ENCODE measurements at regions not wholly inside any gene's neighbourhood (a gene's known extent, or its start where the extent isn't known, plus 50 kb on each side); places are given as distances from the start of the nearest gene placed in this dataset.

DNA sequence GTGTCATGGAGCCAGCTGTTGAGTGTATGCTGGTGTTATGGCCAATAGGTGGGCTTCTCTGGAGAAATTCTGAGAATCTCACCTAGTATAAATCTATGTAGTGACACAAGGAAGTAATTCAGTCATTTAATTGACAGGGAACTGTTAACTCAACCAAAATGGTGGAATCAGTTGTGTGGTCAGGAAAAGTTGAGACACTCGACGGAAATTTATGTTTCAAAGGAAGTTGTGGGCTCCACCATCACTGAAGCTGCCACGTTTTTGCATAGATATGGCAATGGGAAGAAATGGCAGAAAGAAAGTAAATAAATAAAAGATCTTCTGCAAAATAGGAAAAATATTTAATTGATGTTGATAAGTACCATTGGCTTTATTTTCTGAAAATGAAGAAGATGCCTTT is 84.5 kb downstream of the ATP6V1G3 start:
- TF ChIP-seq, protein P1, sequence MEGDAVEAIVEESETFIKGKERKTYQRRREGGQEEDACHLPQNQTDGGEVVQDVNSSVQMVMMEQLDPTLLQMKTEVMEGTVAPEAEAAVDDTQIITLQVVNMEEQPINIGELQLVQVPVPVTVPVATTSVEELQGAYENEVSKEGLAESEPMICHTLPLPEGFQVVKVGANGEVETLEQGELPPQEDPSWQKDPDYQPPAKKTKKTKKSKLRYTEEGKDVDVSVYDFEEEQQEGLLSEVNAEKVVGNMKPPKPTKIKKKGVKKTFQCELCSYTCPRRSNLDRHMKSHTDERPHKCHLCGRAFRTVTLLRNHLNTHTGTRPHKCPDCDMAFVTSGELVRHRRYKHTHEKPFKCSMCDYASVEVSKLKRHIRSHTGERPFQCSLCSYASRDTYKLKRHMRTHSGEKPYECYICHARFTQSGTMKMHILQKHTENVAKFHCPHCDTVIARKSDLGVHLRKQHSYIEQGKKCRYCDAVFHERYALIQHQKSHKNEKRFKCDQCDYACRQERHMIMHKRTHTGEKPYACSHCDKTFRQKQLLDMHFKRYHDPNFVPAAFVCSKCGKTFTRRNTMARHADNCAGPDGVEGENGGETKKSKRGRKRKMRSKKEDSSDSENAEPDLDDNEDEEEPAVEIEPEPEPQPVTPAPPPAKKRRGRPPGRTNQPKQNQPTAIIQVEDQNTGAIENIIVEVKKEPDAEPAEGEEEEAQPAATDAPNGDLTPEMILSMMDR (IDR thresholded peaks at IDR 0.05; ENCODE audit: low read depth, low read length), result no peak
- no peak overlapping the region for H3K4me3 ChIP-seq (ENCODE audit: low read depth, low read length)

DNA sequence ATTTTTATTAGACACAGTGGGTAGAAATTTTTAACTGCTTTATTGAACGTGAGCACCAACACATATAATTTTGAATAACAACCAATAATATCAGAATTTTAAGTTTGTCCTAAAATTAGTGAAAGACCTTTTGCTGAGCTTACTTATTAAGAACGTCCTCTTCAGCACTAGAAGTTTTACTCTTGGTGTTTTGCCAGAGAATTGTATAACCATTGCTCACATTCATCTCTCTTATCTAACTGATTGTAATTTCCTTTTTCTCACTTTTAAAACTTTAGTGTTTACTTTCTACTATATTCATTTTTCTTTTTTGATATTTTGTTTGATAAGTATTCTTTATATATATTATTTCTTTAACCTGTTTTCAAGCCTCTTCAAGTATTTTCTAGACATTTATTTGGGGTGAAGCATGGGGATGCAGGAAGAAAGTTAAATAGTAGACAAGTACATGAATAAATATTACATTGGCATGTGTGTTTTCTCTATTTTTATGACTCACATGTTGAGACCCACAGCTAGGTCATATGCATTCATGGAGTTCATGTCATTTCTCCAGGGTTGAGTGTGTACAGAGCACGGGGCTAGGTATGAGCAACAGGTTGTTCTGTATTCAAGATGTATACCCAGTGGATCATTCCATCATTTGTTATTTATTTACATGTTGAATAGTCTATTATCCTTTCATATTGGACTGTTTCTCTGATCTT is 90.6 kb downstream of the ATP6V1G3 start:
- H3K4me3 ChIP-seq (ENCODE audit: low read depth, low read length), result no peak overlapping the region
- TF ChIP-seq, protein P1 (IDR thresholded peaks at IDR 0.05; ENCODE audit: low read depth, low read length), result no peak

DNA sequence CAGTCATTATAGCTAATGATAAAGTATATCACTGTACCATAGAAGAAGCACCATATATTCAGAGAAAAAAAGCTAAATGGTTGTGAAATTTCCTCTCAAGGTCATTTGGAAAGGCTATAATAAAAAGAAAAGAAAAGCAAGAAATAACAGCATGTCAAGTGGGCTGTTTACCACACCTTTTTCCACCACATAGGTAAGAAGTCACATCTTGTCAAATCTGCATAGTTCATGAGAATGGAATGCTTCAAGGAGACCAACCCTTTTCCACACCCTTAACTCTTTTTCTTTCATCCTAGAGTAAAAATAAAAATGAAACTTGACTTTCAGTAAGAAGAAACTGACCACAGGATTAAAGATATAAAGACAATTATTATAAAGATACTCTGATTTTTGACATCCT is 91.2 kb downstream of the ATP6V1G3 start:
- no peak overlapping the region for H3K4me3 ChIP-seq (ENCODE audit: low read depth, low read length)
- TF ChIP-seq, protein P1 (IDR thresholded peaks at IDR 0.05; ENCODE audit: low read depth, low read length), result no peak

DNA sequence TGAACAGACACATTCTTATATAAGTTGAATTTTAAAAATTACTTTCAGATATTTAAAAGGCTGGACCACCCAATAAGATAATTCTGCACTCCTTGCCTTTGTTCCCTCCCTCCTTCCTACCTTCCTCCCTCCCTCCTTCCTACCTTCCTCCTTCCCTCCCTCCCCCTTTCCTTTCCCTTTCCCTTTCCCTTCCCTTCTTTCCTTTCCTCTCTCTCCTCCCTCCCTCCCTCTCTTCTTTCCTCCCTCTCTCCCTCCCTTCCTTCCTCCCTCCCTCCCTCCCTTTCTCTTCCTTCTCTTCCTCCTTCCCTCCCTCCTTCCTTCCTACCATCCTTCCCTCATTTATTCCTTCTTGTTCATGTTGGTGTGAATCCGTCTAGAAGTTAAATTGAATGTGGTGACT is 93.0 kb downstream of the ATP6V1G3 start:
- TF ChIP-seq, protein P1 (IDR thresholded peaks at IDR 0.05; ENCODE audit: low read depth, low read length), result no peak
- H3K4me3 ChIP-seq (ENCODE audit: low read depth, low read length), result no peak overlapping the region

DNA sequence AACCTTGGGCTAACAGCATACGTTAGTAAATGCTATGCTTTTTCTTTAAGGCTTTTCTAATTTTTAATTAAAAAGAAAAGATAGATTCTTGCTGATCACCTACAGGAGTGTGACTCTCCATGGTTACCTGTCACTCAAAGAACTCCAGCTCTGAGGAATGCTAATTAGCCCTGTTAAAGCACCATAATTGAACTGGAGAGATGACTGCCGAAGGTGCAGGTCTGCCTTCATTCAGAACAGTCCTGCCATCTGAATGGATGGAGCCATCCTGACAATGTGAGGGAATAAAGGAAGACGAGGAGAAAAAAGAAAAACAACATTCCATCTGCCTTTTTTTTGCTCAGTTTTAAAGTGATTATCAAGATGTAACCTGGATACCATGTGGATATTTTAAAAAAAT is 94.6 kb downstream of the ATP6V1G3 start:
- TF ChIP-seq, protein P1 (IDR thresholded peaks at IDR 0.05; ENCODE audit: low read depth, low read length), result no peak
- H3K4me3 ChIP-seq (ENCODE audit: low read depth, low read length), result no peak overlapping the region

DNA sequence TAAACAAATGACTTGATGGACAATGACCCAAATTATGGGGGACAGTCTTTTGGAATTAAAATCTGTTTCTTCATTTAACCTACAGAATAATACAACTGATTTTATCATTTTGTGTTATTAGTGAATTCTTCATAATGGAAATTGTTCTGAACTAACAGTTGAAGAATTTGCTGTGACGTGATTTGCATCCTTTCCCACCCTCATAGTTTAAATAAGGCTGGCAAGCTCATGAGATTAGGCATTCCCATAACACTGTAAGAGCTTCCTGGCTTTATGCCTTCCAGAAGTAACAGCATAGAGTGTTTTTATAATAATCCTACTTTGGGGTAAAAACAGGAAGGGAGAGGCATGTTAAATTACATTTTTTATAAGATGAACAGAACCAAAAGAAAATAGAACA is 95.7 kb downstream of the ATP6V1G3 start:
- H3K4me3 ChIP-seq (ENCODE audit: low read depth, low read length), result no peak overlapping the region
- TF ChIP-seq, protein P1 (IDR thresholded peaks at IDR 0.05; ENCODE audit: low read depth, low read length), result no peak

DNA sequence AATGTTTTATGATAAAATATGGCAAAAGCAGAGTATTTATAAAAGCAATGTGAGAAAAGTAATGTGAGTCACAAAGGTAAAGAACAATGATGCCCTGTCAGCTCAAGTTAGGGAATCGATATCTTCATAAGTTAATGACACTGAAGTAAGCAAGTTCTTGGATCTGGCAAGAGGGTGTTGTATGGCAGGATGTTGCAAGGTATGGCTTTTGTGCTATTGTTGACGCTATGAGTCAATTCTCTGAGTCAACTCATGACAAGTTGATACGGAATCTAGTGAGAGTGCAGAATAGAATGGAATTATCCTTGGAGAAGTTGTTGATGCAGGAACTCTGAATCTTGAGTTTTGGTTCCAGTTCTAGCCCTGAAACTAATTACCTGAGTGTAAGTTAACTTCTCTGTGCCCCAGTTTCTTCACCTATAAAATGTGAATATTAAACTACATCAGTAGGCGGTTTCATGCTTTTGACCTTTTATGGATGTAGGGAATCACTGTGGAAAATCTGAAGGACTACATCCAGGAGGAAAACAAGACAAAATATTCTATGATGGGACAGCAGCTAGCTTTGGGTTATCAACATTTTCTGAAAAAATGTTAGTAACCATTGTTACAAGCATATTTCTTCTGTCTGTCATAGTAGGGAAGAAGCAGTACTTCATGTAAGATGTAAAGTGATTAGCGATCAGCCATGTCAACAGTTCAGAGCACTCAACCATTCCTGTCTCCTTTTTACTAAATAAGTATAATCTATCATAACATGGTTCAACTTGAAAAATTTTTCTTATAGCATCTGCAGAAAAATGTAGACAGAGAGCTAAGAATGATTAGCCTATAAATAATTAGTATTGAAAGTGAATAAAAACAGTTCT is 96.9 kb downstream of the ATP6V1G3 start:
- TF ChIP-seq, protein P1 (IDR thresholded peaks at IDR 0.05; ENCODE audit: low read depth, low read length), result no peak
- no peak overlapping the region for H3K4me3 ChIP-seq (ENCODE audit: low read depth, low read length)
